CD4-positive, alpha-beta T cell treated with Interleukin-12 subunit alpha and Interleukin-12 subunit beta, for 1 hour (primary cell): ENCODE measurements at regions not wholly inside any gene's neighbourhood (a gene's known extent, or its start where the extent isn't known, plus 50 kb on each side); places are given as distances from the start of the nearest gene placed in this dataset.

Experiments
- DNase-seq: peaks from one replicate; pipeline ENCODE4 v3.0.0-alpha.2; 2020

- DNase-seq, result no peak
Observed at GRCh38 chr5:38093855-38094254, 164.5 kb upstream of the EGFLAM start.

- DNase-seq, result no peak
Observed at GRCh38 chr5:38086777-38087176, 171.6 kb upstream of the EGFLAM start.

GRCh38 chr5:38079620-38080402 lies 178.5 kb upstream of the EGFLAM start:
- no peak for DNase-seq

GRCh38 chr5:38078161-38078560 lies 180.2 kb upstream of the EGFLAM start:
- no peak for DNase-seq

- no peak for DNase-seq
Observed at GRCh38 chr5:38077652-38078051, 180.7 kb upstream of the EGFLAM start.

- no peak for DNase-seq
Observed at GRCh38 chr5:38071831-38072694, 186.3 kb upstream of the EGFLAM start.

GRCh38 chr5:38070304-38070950 lies 187.9 kb upstream of the EGFLAM start:
- no peak for DNase-seq

GRCh38 chr5:38069360-38069759 lies 189.0 kb upstream of the EGFLAM start:
- no peak for DNase-seq

- DNase-seq, result no peak
Observed at GRCh38 chr5:38060354-38060753, 198.0 kb upstream of the EGFLAM start.

GRCh38 chr5:38059876-38060275 lies 198.5 kb upstream of the EGFLAM start:
- DNase-seq, result no peak

- DNase-seq, result no peak
Observed at GRCh38 chr5:38051711-38052511, 206.4 kb upstream of the EGFLAM start.

GRCh38 chr5:38048400-38048799 lies 208.6 kb upstream of the GDNF start:
- DNase-seq, result no peak

- no peak for DNase-seq
Observed at GRCh38 chr5:38046103-38046502, 206.3 kb upstream of the GDNF start.

GRCh38 chr5:38045446-38045845 lies 205.6 kb upstream of the GDNF start:
- DNase-seq, result no peak

GRCh38 chr5:38039826-38040225 lies 200.0 kb upstream of the GDNF start:
- no peak for DNase-seq

GRCh38 chr5:38039091-38039490 lies 199.2 kb upstream of the GDNF start:
- no peak for DNase-seq

- no peak for DNase-seq
Observed at GRCh38 chr5:38036765-38037164, 196.9 kb upstream of the GDNF start.

- DNase-seq, result no peak
Observed at GRCh38 chr5:38032149-38032548, 192.3 kb upstream of the GDNF start.

- no peak for DNase-seq
Observed at GRCh38 chr5:38031304-38031703, 191.5 kb upstream of the GDNF start.

- no peak for DNase-seq
Observed at GRCh38 chr5:38029397-38030065, 189.7 kb upstream of the GDNF start.

GRCh38 chr5:38023799-38024198 lies 184.0 kb upstream of the GDNF start:
- DNase-seq, result no peak

GRCh38 chr5:38023371-38023770 lies 183.5 kb upstream of the GDNF start:
- no peak for DNase-seq
